ENCODE measurements at regions not wholly inside any gene's neighbourhood (a gene's known extent, or its start where the extent isn't known, plus 50 kb on each side); places are given as distances from the start of the nearest gene placed in this dataset.

GRCh38 chr18:76588601-76589226 is 93.7 kb upstream of the ZNF516 start:
- Mint-ChIP-seq H3K27me3 (ENCODE audit: low read depth) (peaks cover 24% of the 10 kb centered on the region), H3K4me1 (ENCODE audit: low read depth) (peaks cover 8% of the 10 kb centered on the region), H3K4me3 (ENCODE audit: unreplicated experiment) (peak overlapping the region; percentile 63), H3K36me3 (ENCODE audit: low read depth) (no peaks in the 10 kb centered on the region), H3K27ac (ENCODE audit: unreplicated experiment) (no peak overlapping the region), H3K9me3 (ENCODE audit: low read depth) (no peaks in the 10 kb centered on the region)
- TF ChIP-seq CTCF (IDR thresholded peaks at IDR 0.05) = no peak
- no peak for DNase-seq (ENCODE audit: low spot score)

- no peaks in the 10 kb centered on the region for H3K9me3 Mint-ChIP-seq (ENCODE audit: low read depth)
- no peaks in the 10 kb centered on the region for H3K36me3 Mint-ChIP-seq (ENCODE audit: low read depth)
- TF ChIP-seq CTCF (IDR thresholded peaks at IDR 0.05) = no peak
- H3K4me1 Mint-ChIP-seq (ENCODE audit: low read depth) = peaks cover 8% of the 10 kb centered on the region
- no peak overlapping the region for H3K4me3 Mint-ChIP-seq (ENCODE audit: unreplicated experiment)
- H3K27ac Mint-ChIP-seq (ENCODE audit: unreplicated experiment) = no peak overlapping the region
- DNase-seq (ENCODE audit: low spot score) = no peak
- H3K27me3 Mint-ChIP-seq (ENCODE audit: low read depth) = peaks cover 29% of the 10 kb centered on the region
Observed at GRCh38 chr18:76587879-76588271, 92.8 kb upstream of the ZNF516 start.

- Mint-ChIP-seq H3K4me3 (ENCODE audit: unreplicated experiment) (no peak overlapping the region), H3K27ac (ENCODE audit: unreplicated experiment) (no peak overlapping the region), H3K9me3 (ENCODE audit: low read depth) (no peaks in the 10 kb centered on the region), H3K36me3 (ENCODE audit: low read depth) (no peaks in the 10 kb centered on the region), H3K4me1 (ENCODE audit: low read depth) (peaks cover 8% of the 10 kb centered on the region), H3K27me3 (ENCODE audit: low read depth) (peaks cover 27% of the 10 kb centered on the region)
- TF ChIP-seq CTCF (IDR thresholded peaks at IDR 0.05) = no peak
- no peak for DNase-seq (ENCODE audit: low spot score)
Observed at GRCh38 chr18:76587147-76587878, 92.3 kb upstream of the ZNF516 start.

GRCh38 chr18:76584414-76585310 is 89.6 kb upstream of the ZNF516 start:
- H3K4me1 Mint-ChIP-seq (ENCODE audit: low read depth) = peaks cover 8% of the 10 kb centered on the region
- TF ChIP-seq CTCF (IDR thresholded peaks at IDR 0.05) = no peak
- no peak for DNase-seq (ENCODE audit: low spot score)
- no peak overlapping the region for H3K4me3 Mint-ChIP-seq (ENCODE audit: unreplicated experiment)
- no peaks in the 10 kb centered on the region for H3K9me3 Mint-ChIP-seq (ENCODE audit: low read depth)
- no peak overlapping the region for H3K27ac Mint-ChIP-seq (ENCODE audit: unreplicated experiment)
- H3K36me3 Mint-ChIP-seq (ENCODE audit: low read depth) = no peaks in the 10 kb centered on the region
- H3K27me3 Mint-ChIP-seq (ENCODE audit: low read depth) = peaks cover 26% of the 10 kb centered on the region

- no peaks in the 10 kb centered on the region for H3K9me3 Mint-ChIP-seq (ENCODE audit: low read depth)
- peaks cover 26% of the 10 kb centered on the region for H3K27me3 Mint-ChIP-seq (ENCODE audit: low read depth)
- H3K4me1 Mint-ChIP-seq (ENCODE audit: low read depth) = no peaks in the 10 kb centered on the region
- no peak for TF ChIP-seq CTCF (IDR thresholded peaks at IDR 0.05)
- no peak overlapping the region for H3K4me3 Mint-ChIP-seq (ENCODE audit: unreplicated experiment)
- no peak overlapping the region for H3K27ac Mint-ChIP-seq (ENCODE audit: unreplicated experiment)
- H3K36me3 Mint-ChIP-seq (ENCODE audit: low read depth) = no peaks in the 10 kb centered on the region
- DNase-seq (ENCODE audit: low spot score) = no peak
Observed at GRCh38 chr18:76581261-76581660, 86.2 kb upstream of the ZNF516 start.
